Endodermal cell (in vitro differentiated cells): ENCODE measurements at regions not wholly inside any gene's neighbourhood (a gene's known extent, or its start where the extent isn't known, plus 50 kb on each side); places are given as distances from the start of the nearest gene placed in this dataset.

Experiments used
- DNase-seq: peaks from one replicate; pipeline ENCODE4 v3.0.0-alpha.2; 2017
- H3K27ac ChIP-seq: 2 replicates; pipeline ENCODE4 v1.5.1; 2013; ENCODE audit warnings: mild to moderate bottlenecking, low read depth, low read length, moderate library complexity
- H3K27me3 ChIP-seq: 2 replicates; pipeline ENCODE4 v1.6.1; 2013; ENCODE audit warnings: mild to moderate bottlenecking, low read length, moderate library complexity; ENCODE audit not compliant: insufficient read depth, control insufficient read depth, poor library complexity, severe bottlenecking
- H3K36me3 ChIP-seq: 2 replicates; pipeline ENCODE4 v1.7.0; 2013; ENCODE audit warnings: mild to moderate bottlenecking, low read length, moderate library complexity; ENCODE audit not compliant: control insufficient read depth, insufficient read depth
- H3K4me1 ChIP-seq: one replicate; pipeline ENCODE4 v1.7.0; 2013; ENCODE audit warnings: low read length; ENCODE audit not compliant: control insufficient read depth, insufficient read depth
- H3K4me3 ChIP-seq: 2 replicates; pipeline ENCODE4 v1.5.1; 2013; ENCODE audit warnings: mild to moderate bottlenecking, low read length, moderate library complexity
- H3K9ac ChIP-seq: 2 replicates; pipeline ENCODE4 v1.6.1; 2013; ENCODE audit warnings: mild to moderate bottlenecking, low read length, moderate library complexity; ENCODE audit not compliant: poor library complexity, severe bottlenecking; ENCODE audit errors: extremely low read depth
- H3K9me3 ChIP-seq: 2 replicates; pipeline ENCODE4 v1.6.1; 2013; ENCODE audit warnings: mild to moderate bottlenecking, low read length, moderate library complexity; ENCODE audit not compliant: control insufficient read depth
- H3K27ac Mint-ChIP-seq: 2 replicates; pipeline ENCODE4 v1.8.0; 2020; ENCODE audit warnings: mixed read lengths
- H3K27me3 Mint-ChIP-seq: 2 replicates; pipeline ENCODE4 v1.8.0; 2021; ENCODE audit warnings: mild to moderate bottlenecking, mixed read lengths; ENCODE audit not compliant: insufficient read depth
- H3K36me3 Mint-ChIP-seq: 2 replicates; pipeline ENCODE4 v1.8.0; 2020; ENCODE audit warnings: low read depth, mixed read lengths
- H3K4me1 Mint-ChIP-seq: 2 replicates; pipeline ENCODE4 v1.8.0; 2020; ENCODE audit warnings: mixed read lengths
- H3K4me3 Mint-ChIP-seq: 2 replicates; pipeline ENCODE4 v1.8.0; 2020; ENCODE audit warnings: mild to moderate bottlenecking, moderate library complexity, mixed read lengths
- H3K9me3 Mint-ChIP-seq: 2 replicates; pipeline ENCODE4 v1.8.0; 2020; ENCODE audit warnings: mild to moderate bottlenecking, mixed read lengths
- WGBS, 2 experiments: methylation state at CpG; one replicate each; pipeline versions ENCODE4 v1.1.5 to v1.1.7; 2013; ENCODE audit warnings: missing lambda C conversion rate in 2 of 2, mixed read lengths in 1 of 2; ENCODE audit not compliant: insufficient coverage in 1 of 2, insufficient read length in 1 of 2; 5-methylcytosine and 5-hydroxymethylcytosine counted together
- TF ChIP-seq, protein P1 (sequence below): fragments of 200-600 bp; sonication (generic); conservative IDR thresholded peaks from 2 replicates; pipeline ENCODE4 v1.5.0; 2021; ENCODE audit warnings: antibody characterized with exemption, mild to moderate bottlenecking

DNA sequence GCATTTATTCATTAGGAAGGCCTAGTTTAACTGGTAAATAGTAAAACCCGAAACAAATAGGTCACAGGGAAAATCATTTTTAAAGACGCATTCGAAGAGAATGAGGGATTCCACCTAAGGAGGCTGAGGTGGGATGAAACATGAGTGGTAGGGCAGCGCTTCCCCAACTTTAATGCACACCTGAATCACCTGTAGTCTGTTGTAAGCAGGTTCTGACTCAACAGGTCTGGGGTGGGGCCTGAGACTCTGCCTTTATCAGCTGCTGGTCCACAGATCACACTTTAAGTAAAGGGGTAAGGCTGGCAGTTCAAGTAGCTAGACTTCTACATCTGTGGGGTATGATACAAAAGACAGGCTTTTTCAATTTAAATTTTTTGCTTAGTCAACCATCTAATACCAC is 223.5 kb upstream of the UBE2E2 start:
- H3K27ac ChIP-seq: no peak overlapping the region
- no peaks in the 10 kb centered on the region for H3K36me3 ChIP-seq
- H3K9me3 Mint-ChIP-seq: no peaks in the 10 kb centered on the region
- H3K9me3 ChIP-seq: no peaks in the 10 kb centered on the region
- H3K27ac Mint-ChIP-seq: no peak overlapping the region
- DNase-seq: no peak
- peaks cover 2% of the 10 kb centered on the region for H3K4me1 ChIP-seq
- no peak overlapping the region for H3K4me3 ChIP-seq
- TF ChIP-seq, protein P1, sequence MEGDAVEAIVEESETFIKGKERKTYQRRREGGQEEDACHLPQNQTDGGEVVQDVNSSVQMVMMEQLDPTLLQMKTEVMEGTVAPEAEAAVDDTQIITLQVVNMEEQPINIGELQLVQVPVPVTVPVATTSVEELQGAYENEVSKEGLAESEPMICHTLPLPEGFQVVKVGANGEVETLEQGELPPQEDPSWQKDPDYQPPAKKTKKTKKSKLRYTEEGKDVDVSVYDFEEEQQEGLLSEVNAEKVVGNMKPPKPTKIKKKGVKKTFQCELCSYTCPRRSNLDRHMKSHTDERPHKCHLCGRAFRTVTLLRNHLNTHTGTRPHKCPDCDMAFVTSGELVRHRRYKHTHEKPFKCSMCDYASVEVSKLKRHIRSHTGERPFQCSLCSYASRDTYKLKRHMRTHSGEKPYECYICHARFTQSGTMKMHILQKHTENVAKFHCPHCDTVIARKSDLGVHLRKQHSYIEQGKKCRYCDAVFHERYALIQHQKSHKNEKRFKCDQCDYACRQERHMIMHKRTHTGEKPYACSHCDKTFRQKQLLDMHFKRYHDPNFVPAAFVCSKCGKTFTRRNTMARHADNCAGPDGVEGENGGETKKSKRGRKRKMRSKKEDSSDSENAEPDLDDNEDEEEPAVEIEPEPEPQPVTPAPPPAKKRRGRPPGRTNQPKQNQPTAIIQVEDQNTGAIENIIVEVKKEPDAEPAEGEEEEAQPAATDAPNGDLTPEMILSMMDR: no peak
- no peaks in the 10 kb centered on the region for H3K4me1 Mint-ChIP-seq
- H3K4me3 Mint-ChIP-seq: no peak overlapping the region
- no peaks in the 10 kb centered on the region for H3K36me3 Mint-ChIP-seq
- H3K27me3 ChIP-seq: no peaks in the 10 kb centered on the region
- no peak overlapping the region for H3K9ac ChIP-seq
- WGBS, 2 experiments: 96 to 100% methylated on average over 1 to 4 of the region's 4 CpGs
- no peaks in the 10 kb centered on the region for H3K27me3 Mint-ChIP-seq

DNA sequence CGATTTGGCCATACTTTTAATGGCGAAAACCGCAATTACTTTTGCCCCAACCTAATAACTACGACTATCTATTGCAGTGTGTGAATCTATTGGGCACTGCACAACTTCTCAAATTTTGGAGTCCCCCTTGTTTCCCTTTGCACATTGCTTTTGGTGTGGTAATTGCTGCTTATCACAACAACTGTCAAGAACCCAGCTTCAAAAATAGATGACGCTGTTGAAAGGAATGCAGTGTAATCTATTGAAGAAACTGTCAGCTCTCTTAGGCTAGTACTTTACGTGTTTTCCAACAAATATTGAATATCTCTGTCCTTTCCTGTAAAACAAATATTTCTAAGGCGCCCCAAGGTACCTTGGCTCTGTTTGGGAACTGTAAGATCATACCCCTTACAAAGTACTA is 222.8 kb upstream of the UBE2E2 start:
- no peaks in the 10 kb centered on the region for H3K36me3 Mint-ChIP-seq
- Histone ChIP-seq H3K9ac (no peak overlapping the region), H3K27me3 (no peaks in the 10 kb centered on the region), H3K4me3 (no peak overlapping the region), H3K36me3 (no peaks in the 10 kb centered on the region), H3K9me3 (no peaks in the 10 kb centered on the region), H3K4me1 (peaks cover 2% of the 10 kb centered on the region), H3K27ac (no peak overlapping the region)
- H3K27ac Mint-ChIP-seq: no peak overlapping the region
- 86% methylated on average over 7 of the region's 7 CpGs; no CpG with 5 or more reads in 1 of the 2 experiments for WGBS, 2 experiments
- no peaks in the 10 kb centered on the region for H3K27me3 Mint-ChIP-seq
- H3K4me3 Mint-ChIP-seq: no peak overlapping the region
- DNase-seq: no peak
- TF ChIP-seq, protein P1: no peak
- no peaks in the 10 kb centered on the region for H3K9me3 Mint-ChIP-seq
- H3K4me1 Mint-ChIP-seq: no peaks in the 10 kb centered on the region

DNA sequence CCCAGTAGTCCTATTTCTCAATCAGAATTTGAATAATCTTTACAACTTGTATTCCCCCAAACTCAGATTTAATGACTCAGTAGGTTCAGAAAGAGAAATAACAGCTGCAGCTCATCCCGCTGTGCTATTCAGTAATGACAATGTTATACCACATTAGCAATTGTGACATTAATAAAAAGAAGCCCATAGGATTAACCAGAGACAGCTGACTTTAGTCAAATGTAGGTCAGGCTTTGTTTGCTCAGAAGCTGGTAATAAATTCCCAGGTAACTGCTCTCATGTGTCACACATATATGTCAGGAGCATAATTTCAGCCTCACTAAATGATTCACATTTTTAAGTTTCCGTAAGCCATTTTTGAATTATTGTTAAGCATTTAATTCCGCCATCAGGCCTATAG is 222.0 kb upstream of the UBE2E2 start:
- Mint-ChIP-seq H3K36me3 (no peaks in the 10 kb centered on the region), H3K27ac (no peak overlapping the region), H3K9me3 (no peaks in the 10 kb centered on the region), H3K4me1 (no peaks in the 10 kb centered on the region), H3K4me3 (no peak overlapping the region), H3K27me3 (no peaks in the 10 kb centered on the region)
- TF ChIP-seq, protein P1: no peak
- Histone ChIP-seq H3K4me1 (peaks cover 2% of the 10 kb centered on the region), H3K9ac (no peak overlapping the region), H3K36me3 (no peaks in the 10 kb centered on the region), H3K9me3 (no peaks in the 10 kb centered on the region), H3K27me3 (no peaks in the 10 kb centered on the region), H3K4me3 (no peak overlapping the region), H3K27ac (no peak overlapping the region)
- no peak for DNase-seq
- 89 to 100% methylated on average over 2 to 3 of the region's 3 CpGs for WGBS, 2 experiments
